Thymus (tissue), 11 donors: ENCODE measurements at regions not wholly inside any gene's neighbourhood (a gene's known extent, or its start where the extent isn't known, plus 50 kb on each side); places are given as distances from the start of the nearest gene placed in this dataset.

Experiments used
- DNase-seq, 9 donors: peaks; one replicate each; pipeline ENCODE4 v3.0.0-alpha.2; 2013; ENCODE audit warnings: low spot score in 9 of 9, low read depth in 6 of 9, missing footprints in 1 of 9
- H3K27ac ChIP-seq, 2 donors: one replicate each; pipeline ENCODE4 v1.5.1; 2013; ENCODE audit warnings: control low read depth in 1 of 2, low read depth in 1 of 2, low read length in 1 of 2, mild to moderate bottlenecking in 1 of 2, moderate library complexity in 1 of 2
- H3K27me3 ChIP-seq, 2 donors: one replicate each; pipeline ENCODE4 v1.5.1; 2013; ENCODE audit warnings: low read length in 1 of 2; ENCODE audit not compliant: control insufficient read depth in 2 of 2, insufficient read depth in 1 of 2
- H3K36me3 ChIP-seq, 2 donors: one replicate each; pipeline ENCODE4 v1.5.1; 2013; ENCODE audit warnings: low read length in 1 of 2, mild to moderate bottlenecking in 1 of 2, moderate library complexity in 1 of 2; ENCODE audit not compliant: control insufficient read depth in 2 of 2, insufficient read depth in 2 of 2
- H3K4me1 ChIP-seq, 2 donors: one replicate each; pipeline ENCODE4 v1.5.1; 2013; ENCODE audit warnings: low read length in 2 of 2; ENCODE audit not compliant: control insufficient read depth in 2 of 2, insufficient read depth in 2 of 2
- H3K4me3 ChIP-seq, 2 donors: one replicate each; pipeline ENCODE4 v1.5.1; 2013; ENCODE audit warnings: low read length in 2 of 2, control low read depth in 1 of 2, mild to moderate bottlenecking in 1 of 2
- H3K9me3 ChIP-seq, 2 donors: one replicate each; pipeline ENCODE4 v1.5.1; 2013; ENCODE audit warnings: low read length in 1 of 2, mild to moderate bottlenecking in 1 of 2; ENCODE audit not compliant: control insufficient read depth in 2 of 2, insufficient read depth in 1 of 2
- whole genome bisulfite sequencing: extraction: QIAGEN DNeasy Blood & Tissue Kit; methylation state at CpG from one replicate; pipeline ENCODE4 v1.1.7; 2013; 5-methylcytosine and 5-hydroxymethylcytosine counted together
- donor health status: healthy.

DNA sequence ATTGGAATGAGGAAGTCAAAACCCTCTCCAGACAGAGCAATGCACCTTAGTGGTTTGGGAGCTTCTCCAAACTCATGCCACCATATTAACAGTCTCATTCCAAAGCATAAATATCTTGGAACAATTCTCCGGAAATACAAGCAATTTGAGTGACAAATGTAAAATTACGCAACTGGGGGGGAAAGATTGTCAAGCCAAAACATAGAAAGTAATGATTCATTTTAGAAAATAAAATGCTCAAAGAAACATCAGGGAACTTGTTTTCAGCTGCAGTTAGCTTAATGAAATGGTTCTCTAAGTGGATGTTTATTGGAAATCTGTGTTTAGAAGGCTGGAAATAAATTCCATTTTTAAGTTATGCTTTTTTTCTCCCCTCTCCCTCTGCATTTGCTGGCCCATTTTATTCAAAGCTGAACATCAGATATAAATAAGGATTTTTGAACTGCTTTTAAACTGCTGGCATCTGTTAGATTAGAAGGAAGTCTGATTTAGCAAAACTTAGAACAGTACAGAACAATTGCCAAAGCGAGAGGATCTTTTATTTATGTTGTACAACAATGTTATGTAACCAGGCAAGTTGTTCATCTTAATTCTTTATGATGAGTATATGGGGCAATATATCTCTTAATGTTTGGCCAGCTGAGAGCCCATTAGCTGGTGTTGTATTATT lies 551.9 kb downstream of the PRELID2 start:
- no peaks in the 10 kb centered on the region for H3K27me3 ChIP-seq
- no peak overlapping the region for H3K27ac ChIP-seq
- 78% methylated on average over 3 of the region's 3 CpGs for WGBS
- DNase-seq = no peak
- H3K4me3 ChIP-seq = no peak overlapping the region
- H3K36me3 ChIP-seq = no peaks in the 10 kb centered on the region
- H3K9me3 ChIP-seq = no peaks in the 10 kb centered on the region
- no peaks in the 10 kb centered on the region for H3K4me1 ChIP-seq

DNA sequence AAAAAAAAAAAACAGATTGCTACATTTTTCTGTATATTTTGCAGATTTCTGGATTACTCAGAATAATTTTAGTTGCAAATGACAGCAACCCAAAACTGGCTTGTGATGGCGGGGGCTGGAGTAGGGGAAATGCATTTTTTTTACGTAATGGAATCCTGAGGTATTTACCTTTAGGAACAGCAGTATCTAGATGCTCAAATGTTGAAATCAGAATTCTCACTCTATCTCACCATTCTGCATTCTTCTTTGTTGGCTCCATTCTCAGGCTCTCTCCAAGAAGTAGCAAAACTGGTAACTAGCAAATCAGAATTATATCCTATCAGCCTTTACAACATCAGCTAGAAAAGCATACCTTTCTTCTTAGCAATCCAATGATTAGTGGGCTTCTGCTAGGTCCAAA lies 554.3 kb downstream of the PRELID2 start:
- DNase-seq = no peak
- no peaks in the 10 kb centered on the region for H3K36me3 ChIP-seq
- no peaks in the 10 kb centered on the region for H3K4me1 ChIP-seq
- H3K4me3 ChIP-seq = no peak overlapping the region
- no peaks in the 10 kb centered on the region for H3K9me3 ChIP-seq
- H3K27me3 ChIP-seq = no peaks in the 10 kb centered on the region
- over 99% methylated on average over 2 of the region's 2 CpGs for WGBS
- no peak overlapping the region for H3K27ac ChIP-seq

DNA sequence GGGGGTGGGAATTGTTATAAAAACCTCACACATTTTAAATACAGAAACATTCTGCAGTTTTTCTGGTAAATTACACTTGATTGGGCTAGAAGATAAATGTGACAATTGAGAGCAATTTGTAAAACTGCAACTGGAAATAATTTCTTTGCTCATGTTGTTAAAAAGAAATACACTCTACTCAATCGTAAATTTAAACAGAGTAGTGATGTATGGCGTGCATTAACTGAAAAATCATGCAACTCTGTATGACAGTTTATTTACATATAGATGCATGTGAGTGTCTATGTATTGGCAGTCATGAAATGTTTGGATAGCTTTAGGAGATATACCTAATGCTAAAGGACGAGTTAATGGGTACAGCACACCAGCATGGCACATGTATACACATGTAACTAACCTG lies 554.9 kb downstream of the PRELID2 start:
- H3K9me3 ChIP-seq = no peaks in the 10 kb centered on the region
- no peaks in the 10 kb centered on the region for H3K27me3 ChIP-seq
- 95% methylated on average over 3 of the region's 3 CpGs for WGBS
- no peak for DNase-seq
- no peaks in the 10 kb centered on the region for H3K4me1 ChIP-seq
- no peak overlapping the region for H3K4me3 ChIP-seq
- H3K27ac ChIP-seq = no peak overlapping the region
- H3K36me3 ChIP-seq = no peaks in the 10 kb centered on the region

DNA sequence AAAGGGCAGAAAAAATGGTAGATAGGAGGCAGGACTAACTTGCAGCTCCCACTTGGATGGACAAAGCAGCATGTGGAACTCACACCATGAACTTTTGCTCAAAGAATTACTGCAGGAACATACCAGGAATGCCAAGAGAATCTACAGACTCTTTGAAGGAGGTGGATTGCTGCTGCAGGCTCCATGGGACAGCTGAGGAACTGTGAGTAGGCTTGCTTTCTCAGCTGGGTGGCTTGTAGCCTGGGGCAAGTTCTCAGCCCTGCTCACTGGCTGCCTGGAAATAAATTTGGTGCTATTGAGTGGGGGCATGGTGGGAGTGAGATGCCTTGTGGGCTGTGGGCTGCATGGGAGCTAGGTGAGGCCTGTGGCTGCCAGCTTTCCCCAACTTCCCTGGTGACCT lies 574.5 kb downstream of the PRELID2 start:
- no peak overlapping the region for H3K27ac ChIP-seq
- H3K27me3 ChIP-seq = no peaks in the 10 kb centered on the region
- no peaks in the 10 kb centered on the region for H3K36me3 ChIP-seq
- no peaks in the 10 kb centered on the region for H3K4me1 ChIP-seq
- H3K9me3 ChIP-seq = no peaks in the 10 kb centered on the region
- no peak overlapping the region for H3K4me3 ChIP-seq
- DNase-seq = no peak

DNA sequence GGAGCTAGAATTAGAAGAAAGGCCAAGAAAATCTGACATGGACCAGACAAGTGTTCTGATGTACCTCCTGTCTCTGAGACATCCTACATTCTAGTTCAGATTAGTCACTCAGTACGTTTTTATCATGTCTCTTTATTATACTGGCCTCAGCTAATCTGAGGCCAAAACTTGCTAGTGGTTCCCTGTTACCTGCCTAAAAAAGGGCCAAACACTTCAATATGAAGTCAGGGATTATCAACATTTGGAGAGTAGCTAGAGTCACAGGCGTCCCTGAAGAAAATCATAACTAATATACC lies 587.4 kb downstream of the PRELID2 start:
- Histone ChIP-seq H3K27ac (no peak overlapping the region), H3K36me3 (no peaks in the 10 kb centered on the region), H3K4me1 (no peaks in the 10 kb centered on the region), H3K9me3 (no peaks in the 10 kb centered on the region), H3K27me3 (no peaks in the 10 kb centered on the region), H3K4me3 (no peak overlapping the region)
- 93% methylated on average over 2 of the region's 2 CpGs for WGBS
- DNase-seq = no peak

DNA sequence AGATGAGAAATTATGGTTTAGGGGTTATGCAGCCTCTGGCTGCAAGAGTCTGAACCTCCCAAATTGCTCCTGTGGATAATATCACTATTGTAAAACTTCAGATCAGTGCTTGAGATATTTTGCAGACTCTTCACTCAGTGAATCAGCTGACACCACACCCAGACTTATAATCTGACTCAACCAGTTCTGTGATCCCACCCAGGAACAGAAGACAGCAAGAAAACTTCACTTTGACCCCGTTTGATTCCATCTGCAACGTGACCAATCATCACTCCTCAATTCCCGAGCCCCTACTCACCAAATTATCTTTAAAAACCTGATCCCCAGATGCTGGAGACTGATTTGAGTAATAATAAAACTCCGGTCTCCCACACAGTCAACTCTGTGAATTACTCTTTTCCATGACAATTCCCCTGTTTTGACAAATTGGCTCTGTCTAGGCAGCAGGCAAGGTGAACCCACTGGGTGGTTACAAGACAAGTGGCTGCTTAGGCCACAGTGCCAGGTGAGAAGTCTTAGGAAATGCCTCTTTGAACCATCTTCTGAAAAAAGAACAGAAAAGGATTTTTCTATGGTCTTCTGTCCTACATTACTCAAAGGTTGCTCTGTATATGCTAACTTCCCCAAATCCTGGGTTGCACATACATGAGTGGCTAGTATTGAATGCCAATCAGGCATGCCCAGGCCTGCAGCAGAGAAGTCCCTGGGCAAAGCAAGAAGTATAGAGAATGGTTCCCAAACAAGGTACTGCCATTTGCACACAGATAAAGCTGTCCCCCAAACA lies 588.0 kb downstream of the PRELID2 start:
- no peaks in the 10 kb centered on the region for H3K9me3 ChIP-seq
- H3K36me3 ChIP-seq = no peaks in the 10 kb centered on the region
- H3K4me1 ChIP-seq = no peaks in the 10 kb centered on the region
- DNase-seq = no peak
- H3K27me3 ChIP-seq = no peaks in the 10 kb centered on the region
- H3K27ac ChIP-seq = no peak overlapping the region
- WGBS = 87% methylated on average over 4 of the region's 4 CpGs
- no peak overlapping the region for H3K4me3 ChIP-seq

DNA sequence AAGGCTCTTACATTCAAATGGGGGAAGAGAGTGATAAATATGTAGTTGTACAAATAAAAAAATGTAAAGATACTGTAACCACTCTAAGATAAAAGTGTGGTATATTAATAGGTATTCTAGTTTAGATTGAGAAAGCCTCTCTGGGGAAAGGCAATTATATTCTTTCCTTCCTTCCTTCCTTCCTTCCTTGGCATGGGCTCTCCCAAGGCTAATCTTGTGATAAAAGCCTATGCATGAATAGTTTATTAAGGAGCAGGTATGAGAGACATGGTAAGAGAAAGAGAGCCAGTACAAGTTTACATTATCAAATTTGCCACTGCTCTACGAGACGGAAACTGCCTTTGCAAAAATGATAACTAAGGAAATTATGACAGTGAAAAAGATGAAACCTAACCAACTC lies 588.8 kb downstream of the PRELID2 start:
- no peak overlapping the region for H3K4me3 ChIP-seq
- H3K27me3 ChIP-seq = no peaks in the 10 kb centered on the region
- H3K4me1 ChIP-seq = no peaks in the 10 kb centered on the region
- no peaks in the 10 kb centered on the region for H3K9me3 ChIP-seq
- H3K27ac ChIP-seq = no peak overlapping the region
- over 99% methylated on average over 2 of the region's 2 CpGs for WGBS
- H3K36me3 ChIP-seq = no peaks in the 10 kb centered on the region
- DNase-seq = no peak

DNA sequence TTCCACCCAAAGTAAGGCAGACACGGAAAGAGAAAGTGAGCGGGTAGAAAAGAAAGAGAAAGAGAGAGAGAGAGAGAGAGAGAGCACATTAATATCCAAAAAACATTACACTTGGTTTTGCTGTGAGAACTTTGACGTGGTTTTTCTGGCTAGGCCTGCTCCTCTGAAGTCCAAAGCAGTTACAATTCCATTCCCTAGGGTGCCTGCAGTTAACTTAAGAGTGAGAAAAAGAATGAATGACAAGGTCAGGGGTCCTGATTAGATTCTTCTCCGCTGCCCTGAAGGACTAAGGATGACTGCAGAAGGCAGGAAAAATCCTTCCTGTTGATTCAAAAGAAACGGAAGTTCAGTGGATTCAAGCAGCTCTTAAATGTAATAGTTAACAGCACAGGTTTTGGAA lies 589.8 kb downstream of the PRELID2 start:
- WGBS = 85% methylated on average over 5 of the region's 5 CpGs
- H3K4me1 ChIP-seq = no peaks in the 10 kb centered on the region
- no peak overlapping the region for H3K4me3 ChIP-seq
- no peaks in the 10 kb centered on the region for H3K27me3 ChIP-seq
- no peaks in the 10 kb centered on the region for H3K9me3 ChIP-seq
- no peak for DNase-seq
- H3K36me3 ChIP-seq = no peaks in the 10 kb centered on the region
- H3K27ac ChIP-seq = no peak overlapping the region

DNA sequence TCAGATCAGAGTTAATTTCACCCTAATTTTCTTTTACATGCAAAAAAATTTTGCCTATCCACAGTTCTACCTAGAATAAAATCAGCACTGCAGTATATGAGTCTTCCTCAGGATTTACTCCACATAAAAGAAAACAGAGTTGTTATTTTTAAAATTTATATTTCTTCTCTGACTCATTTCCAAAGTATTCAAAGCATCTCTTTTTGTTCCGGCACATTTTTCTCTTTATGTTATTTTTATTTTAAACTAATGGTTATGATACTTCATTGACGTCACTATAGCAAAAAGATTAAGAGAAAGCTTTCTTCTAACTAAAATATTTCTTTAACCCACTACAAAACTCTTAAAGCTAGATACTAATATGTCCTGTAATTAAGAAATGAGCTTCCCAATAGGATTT lies 590.4 kb downstream of the PRELID2 start:
- H3K36me3 ChIP-seq = no peaks in the 10 kb centered on the region
- no peaks in the 10 kb centered on the region for H3K4me1 ChIP-seq
- no peak for DNase-seq
- no peak overlapping the region for H3K4me3 ChIP-seq
- 92% methylated on average over 2 of the region's 2 CpGs for WGBS
- no peaks in the 10 kb centered on the region for H3K9me3 ChIP-seq
- no peaks in the 10 kb centered on the region for H3K27me3 ChIP-seq
- H3K27ac ChIP-seq = no peak overlapping the region
